Lung (tissue), 11 donors: ENCODE measurements at regions not wholly inside any gene's neighbourhood (a gene's known extent, or its start where the extent isn't known, plus 50 kb on each side); places are given as distances from the start of the nearest gene placed in this dataset.
"Not testable (repeated sequence)": the region's sequence is repeated elsewhere in the genome, so short reads cannot be mapped to it uniquely, and the experiment has no call there.

ENCODE experiments used
- ATAC-seq: fragments of 200-7000 bp; cut with Tn5 transposase; one replicate; pipeline ENCODE4 v1.9.1; 2020; ENCODE audit warnings: moderate number of reproducible peaks; ENCODE audit not compliant: insufficient read depth, low FRiP score
- DNase-seq, 3 donors: peaks; one replicate each; pipeline ENCODE4 v3.0.0-alpha.2; 2013 to 2017
- H3K27ac ChIP-seq, 2 donors: one replicate each; pipeline ENCODE4 v1.5.1; 2013; ENCODE audit warnings: mild to moderate bottlenecking in 2 of 2, moderate library complexity in 2 of 2, control low read depth in 1 of 2, inconsistent platforms in 1 of 2, low read depth in 1 of 2, low read length in 1 of 2
- H3K27me3 ChIP-seq, 3 donors: one replicate each; pipeline ENCODE4 v1.5.1; 2013; ENCODE audit warnings: low read length in 2 of 3; ENCODE audit not compliant: control insufficient read depth in 3 of 3, insufficient read depth in 3 of 3
- H3K36me3 ChIP-seq, 4 donors: one replicate each; pipeline ENCODE4 v1.5.1; 2013; ENCODE audit warnings: low read length in 4 of 4, mild to moderate bottlenecking in 1 of 4, moderate library complexity in 1 of 4; ENCODE audit not compliant: control insufficient read depth in 4 of 4, insufficient read depth in 4 of 4
- H3K4me1 ChIP-seq, 5 donors: one replicate each; pipeline ENCODE4 v1.5.1; 2013; ENCODE audit warnings: low read length in 5 of 5, mild to moderate bottlenecking in 2 of 5, moderate library complexity in 1 of 5; ENCODE audit not compliant: control insufficient read depth in 5 of 5, insufficient read depth in 5 of 5
- H3K4me3 ChIP-seq: one replicate; pipeline ENCODE4 v1.5.1; 2013; ENCODE audit warnings: mild to moderate bottlenecking, control low read depth, moderate library complexity
- H3K9ac ChIP-seq, 2 donors: one replicate each; pipeline ENCODE4 v1.5.1; 2013; ENCODE audit warnings: low read length in 2 of 2, control low read depth in 1 of 2; ENCODE audit not compliant: insufficient read depth in 1 of 2
- H3K9me3 ChIP-seq, 4 donors: one replicate each; pipeline ENCODE4 v1.5.1; 2013; ENCODE audit warnings: low read length in 3 of 4, mild to moderate bottlenecking in 1 of 4, moderate library complexity in 1 of 4; ENCODE audit not compliant: control insufficient read depth in 4 of 4, insufficient read depth in 3 of 4
- WGBS, 2 donors: extraction: QIAGEN DNeasy Blood & Tissue Kit; methylation state at CpG; one replicate each; pipeline ENCODE4 v1.1.7; 2013; 5-methylcytosine and 5-hydroxymethylcytosine counted together
- TF ChIP-seq, protein P1 (sequence below): IDR thresholded peaks from 2 replicates; pipeline ENCODE4 v1.5.1; 2012; ENCODE audit warnings: mild to moderate bottlenecking; ENCODE audit errors: control extremely low read depth, extremely low read depth
- donor health status: control.
- donor health status: control.
- donor health status: Bipolar disorder and iron deficiency.
- donor health status: healthy.
- donor health status: DM: yes; HTN: yes; CAD: no.

DNA sequence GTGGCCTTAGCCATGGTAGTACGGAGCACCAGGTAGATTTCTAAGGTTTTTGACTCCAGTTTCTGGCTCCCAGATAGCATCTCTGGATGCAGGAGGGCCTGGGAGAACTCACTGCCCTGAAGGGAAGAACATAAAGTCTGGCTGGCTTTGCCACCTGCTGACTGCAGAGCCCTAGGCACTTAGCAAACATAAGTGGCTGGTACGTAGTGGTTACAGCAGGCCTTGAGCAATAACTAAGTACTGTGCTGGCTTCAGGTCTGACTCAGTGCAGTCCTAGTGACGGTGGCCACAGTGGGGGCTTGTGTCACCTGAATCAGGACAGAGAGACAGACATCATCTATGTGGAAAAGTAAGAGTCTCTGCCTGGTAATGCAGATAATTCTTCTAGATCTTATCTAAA, 871.1 kb downstream of the PDCD6IP start:
- H3K27me3 ChIP-seq, result no peaks in the 10 kb centered on the region
- DNase-seq (no peak), ATAC-seq (no peak)
- H3K9ac ChIP-seq, result no peak overlapping the region
- H3K4me3 ChIP-seq, result no peak overlapping the region
- no peaks in the 10 kb centered on the region for H3K36me3 ChIP-seq
- no peaks in the 10 kb centered on the region for H3K9me3 ChIP-seq
- H3K4me1 ChIP-seq, result no peaks in the 10 kb centered on the region
- TF ChIP-seq, protein P1, sequence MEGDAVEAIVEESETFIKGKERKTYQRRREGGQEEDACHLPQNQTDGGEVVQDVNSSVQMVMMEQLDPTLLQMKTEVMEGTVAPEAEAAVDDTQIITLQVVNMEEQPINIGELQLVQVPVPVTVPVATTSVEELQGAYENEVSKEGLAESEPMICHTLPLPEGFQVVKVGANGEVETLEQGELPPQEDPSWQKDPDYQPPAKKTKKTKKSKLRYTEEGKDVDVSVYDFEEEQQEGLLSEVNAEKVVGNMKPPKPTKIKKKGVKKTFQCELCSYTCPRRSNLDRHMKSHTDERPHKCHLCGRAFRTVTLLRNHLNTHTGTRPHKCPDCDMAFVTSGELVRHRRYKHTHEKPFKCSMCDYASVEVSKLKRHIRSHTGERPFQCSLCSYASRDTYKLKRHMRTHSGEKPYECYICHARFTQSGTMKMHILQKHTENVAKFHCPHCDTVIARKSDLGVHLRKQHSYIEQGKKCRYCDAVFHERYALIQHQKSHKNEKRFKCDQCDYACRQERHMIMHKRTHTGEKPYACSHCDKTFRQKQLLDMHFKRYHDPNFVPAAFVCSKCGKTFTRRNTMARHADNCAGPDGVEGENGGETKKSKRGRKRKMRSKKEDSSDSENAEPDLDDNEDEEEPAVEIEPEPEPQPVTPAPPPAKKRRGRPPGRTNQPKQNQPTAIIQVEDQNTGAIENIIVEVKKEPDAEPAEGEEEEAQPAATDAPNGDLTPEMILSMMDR, result no peak
- no peak overlapping the region for H3K27ac ChIP-seq
- WGBS, 2 donors, result 76 to 84% methylated on average over 3 of the region's 3 CpGs

DNA sequence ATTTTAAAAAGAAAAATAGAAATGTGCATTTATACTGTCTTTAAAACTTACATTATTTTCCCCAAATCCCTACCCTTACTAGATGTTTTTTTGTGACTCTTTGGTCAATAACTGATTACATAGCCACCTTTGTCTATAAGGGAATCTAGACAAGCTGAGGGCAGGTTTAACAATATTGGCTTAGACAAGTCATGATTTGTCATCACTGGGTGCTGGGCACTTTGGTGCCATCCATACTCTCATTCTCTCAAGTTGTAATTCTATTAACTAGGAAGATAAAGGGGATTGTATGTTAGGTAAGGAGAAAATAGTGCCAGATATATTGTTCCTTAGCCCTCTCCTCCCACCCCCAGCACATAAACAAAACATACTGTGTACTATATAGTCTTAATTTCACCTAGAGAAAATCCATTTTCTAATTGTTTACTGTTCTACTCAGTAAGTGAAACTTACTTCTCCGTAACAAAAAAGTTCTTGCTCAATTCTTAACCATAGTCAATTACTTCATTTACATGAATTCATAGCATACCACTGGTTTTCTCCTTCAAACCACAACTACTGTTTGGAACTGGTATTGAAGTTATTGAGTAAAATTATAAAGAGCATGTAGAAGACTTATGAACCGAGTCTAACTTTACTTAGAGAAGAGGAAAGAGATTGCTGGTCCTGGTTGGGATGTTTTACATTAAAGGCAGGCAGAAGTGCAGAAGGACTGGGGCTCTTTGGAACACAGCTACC, 877.1 kb downstream of the PDCD6IP start:
- no peak overlapping the region for H3K27ac ChIP-seq
- no peaks in the 10 kb centered on the region for H3K27me3 ChIP-seq
- no peak for DNase-seq
- no peak for ATAC-seq
- H3K9me3 ChIP-seq, result no peaks in the 10 kb centered on the region
- TF ChIP-seq, protein P1, result no peak
- H3K36me3 ChIP-seq, result no peaks in the 10 kb centered on the region
- H3K4me1 ChIP-seq, result no peaks in the 10 kb centered on the region
- no peak overlapping the region for H3K4me3 ChIP-seq
- H3K9ac ChIP-seq, result no peak overlapping the region
- WGBS, 2 donors, result 60 to 66% methylated on average over 2 of the region's 2 CpGs

DNA sequence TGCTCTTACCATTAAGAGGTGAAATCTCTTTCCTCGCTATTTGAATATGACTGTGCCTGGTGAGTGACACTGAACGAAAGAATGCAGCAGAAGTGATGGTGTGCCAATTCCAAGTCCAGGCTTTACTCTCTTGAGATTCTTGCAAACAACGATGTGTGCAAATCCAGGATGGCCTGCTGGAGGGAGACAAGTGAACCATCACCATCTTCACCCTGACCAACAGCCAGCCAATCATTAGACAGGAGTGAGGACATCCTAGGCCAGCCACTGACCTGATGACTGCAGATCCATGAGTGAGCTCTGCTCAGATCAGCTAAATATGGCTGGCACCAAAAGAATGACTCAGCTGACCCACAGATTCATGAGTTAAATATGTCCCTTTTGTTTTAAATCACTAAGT, 878.0 kb downstream of the PDCD6IP start:
- no peak for DNase-seq
- TF ChIP-seq, protein P1, result no peak
- H3K9me3 ChIP-seq, result no peaks in the 10 kb centered on the region
- no peak overlapping the region for H3K27ac ChIP-seq
- no peak overlapping the region for H3K9ac ChIP-seq
- H3K4me1 ChIP-seq, result no peaks in the 10 kb centered on the region
- H3K4me3 ChIP-seq, result no peak overlapping the region
- no peaks in the 10 kb centered on the region for H3K27me3 ChIP-seq
- no peaks in the 10 kb centered on the region for H3K36me3 ChIP-seq
- no peak for ATAC-seq
- WGBS, 2 donors, result 78 to 88% methylated on average over 3 of the region's 3 CpGs

DNA sequence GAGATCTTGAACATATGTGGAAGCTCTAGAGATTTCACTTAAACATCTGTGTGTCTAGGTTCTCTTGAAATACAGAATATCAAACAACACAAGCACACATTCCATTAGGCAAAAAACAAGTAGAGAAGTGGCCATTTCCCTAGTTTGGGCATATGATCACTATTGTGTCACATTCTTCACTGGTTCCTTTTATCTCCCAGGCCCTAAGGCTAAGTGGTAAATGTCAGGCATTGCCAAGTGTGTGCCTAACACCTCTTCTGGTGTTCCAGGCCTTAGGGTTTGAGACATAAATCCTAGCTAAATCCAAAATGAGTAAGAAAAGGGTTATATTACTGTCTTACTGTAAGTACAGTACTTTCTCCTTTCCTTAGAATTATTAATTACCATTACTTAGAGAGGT, 880.1 kb downstream of the PDCD6IP start:
- no peak overlapping the region for H3K27ac ChIP-seq
- no peaks in the 10 kb centered on the region for H3K4me1 ChIP-seq
- H3K9ac ChIP-seq, result no peak overlapping the region
- ATAC-seq, result no peak
- TF ChIP-seq, protein P1, result no peak
- no peaks in the 10 kb centered on the region for H3K9me3 ChIP-seq
- no peaks in the 10 kb centered on the region for H3K36me3 ChIP-seq
- H3K4me3 ChIP-seq, result no peak overlapping the region
- no peaks in the 10 kb centered on the region for H3K27me3 ChIP-seq
- no peak for DNase-seq

DNA sequence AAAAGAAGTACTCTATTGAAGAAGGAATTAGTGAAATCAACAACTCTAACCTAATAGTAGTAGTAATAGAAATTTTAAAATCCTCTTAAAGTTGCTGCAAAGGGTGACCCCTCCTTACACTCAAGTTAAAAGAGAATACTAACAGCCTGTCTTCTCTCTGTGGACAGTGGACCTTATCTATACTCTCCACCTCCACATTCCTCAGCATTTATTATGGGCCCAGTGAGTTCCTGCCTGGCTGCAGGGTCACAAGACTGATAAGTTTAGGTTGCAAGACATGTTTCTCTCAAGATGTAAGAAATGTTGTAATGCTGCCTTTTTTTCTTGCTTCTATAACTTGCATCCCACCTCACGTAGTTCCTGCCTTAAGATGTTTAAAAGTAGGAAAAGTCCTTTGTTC, 880.6 kb downstream of the PDCD6IP start:
- not testable (repeated sequence) for H3K9ac ChIP-seq, H3K9me3 ChIP-seq, DNase-seq, H3K27ac ChIP-seq, H3K4me1 ChIP-seq, H3K36me3 ChIP-seq, H3K27me3 ChIP-seq, ATAC-seq, H3K4me3 ChIP-seq
- WGBS, 2 donors, result 86 to 87% methylated on average over 1 of the region's 1 CpG
